ENCODE measurements at regions not wholly inside any gene's neighbourhood (a gene's known extent, or its start where the extent isn't known, plus 50 kb on each side); places are given as distances from the start of the nearest gene placed in this dataset.

- TF ChIP-seq, protein P1, sequence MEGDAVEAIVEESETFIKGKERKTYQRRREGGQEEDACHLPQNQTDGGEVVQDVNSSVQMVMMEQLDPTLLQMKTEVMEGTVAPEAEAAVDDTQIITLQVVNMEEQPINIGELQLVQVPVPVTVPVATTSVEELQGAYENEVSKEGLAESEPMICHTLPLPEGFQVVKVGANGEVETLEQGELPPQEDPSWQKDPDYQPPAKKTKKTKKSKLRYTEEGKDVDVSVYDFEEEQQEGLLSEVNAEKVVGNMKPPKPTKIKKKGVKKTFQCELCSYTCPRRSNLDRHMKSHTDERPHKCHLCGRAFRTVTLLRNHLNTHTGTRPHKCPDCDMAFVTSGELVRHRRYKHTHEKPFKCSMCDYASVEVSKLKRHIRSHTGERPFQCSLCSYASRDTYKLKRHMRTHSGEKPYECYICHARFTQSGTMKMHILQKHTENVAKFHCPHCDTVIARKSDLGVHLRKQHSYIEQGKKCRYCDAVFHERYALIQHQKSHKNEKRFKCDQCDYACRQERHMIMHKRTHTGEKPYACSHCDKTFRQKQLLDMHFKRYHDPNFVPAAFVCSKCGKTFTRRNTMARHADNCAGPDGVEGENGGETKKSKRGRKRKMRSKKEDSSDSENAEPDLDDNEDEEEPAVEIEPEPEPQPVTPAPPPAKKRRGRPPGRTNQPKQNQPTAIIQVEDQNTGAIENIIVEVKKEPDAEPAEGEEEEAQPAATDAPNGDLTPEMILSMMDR (conservative IDR thresholded peaks at IDR 0.05 in 1 of 2, IDR thresholded peaks at IDR 0.05 in 1 of 2; ENCODE audit: low read depth in 1 of 2, low read length in 2 of 2) = no peak
- TF ChIP-seq EZH2 (IDR thresholded peaks at IDR 0.05; ENCODE audit: low read length, missing control alignments) = no peak
Observed at GRCh38 chr14:39665075-39665475, 232.8 kb upstream of the FBXO33 start.

Measured in fibroblast of lung (primary cell).